Osteoblast (primary cell): ENCODE measurements at regions not wholly inside any gene's neighbourhood (a gene's known extent, or its start where the extent isn't known, plus 50 kb on each side); places are given as distances from the start of the nearest gene placed in this dataset.

ENCODE experiments used
- DNase-seq: peaks from one replicate; pipeline ENCODE4 v3.0.0; 2011; ENCODE audit warnings: low spot score, mixed read lengths; ENCODE audit not compliant: insufficient read length; ENCODE audit errors: missing footprints
- H2AFZ ChIP-seq: 2 replicates; pipeline ENCODE4 v1.6.0; 2011; ENCODE audit warnings: mild to moderate bottlenecking, low read length
- H3K27ac ChIP-seq: 2 replicates; pipeline ENCODE4 v1.5.1; 2011; ENCODE audit warnings: mild to moderate bottlenecking, low read depth, low read length, moderate library complexity
- H3K27me3 ChIP-seq: 2 replicates; pipeline ENCODE4 v1.6.0; 2012; ENCODE audit warnings: mild to moderate bottlenecking, control low read depth, inconsistent platforms, low read length, moderate library complexity; ENCODE audit not compliant: insufficient read depth
- H3K36me3 ChIP-seq: 2 replicates; pipeline ENCODE4 v1.5.1; 2011; ENCODE audit warnings: mild to moderate bottlenecking, low read length, control low read depth, moderate library complexity; ENCODE audit not compliant: insufficient read depth
- H3K4me1 ChIP-seq: 2 replicates; pipeline ENCODE4 v1.5.1; 2011; ENCODE audit warnings: mild to moderate bottlenecking, low read length, control low read depth, moderate library complexity; ENCODE audit not compliant: insufficient read depth
- H3K4me2 ChIP-seq: 2 replicates; pipeline ENCODE4 v1.6.0; 2011; ENCODE audit warnings: mild to moderate bottlenecking, low read length; ENCODE audit not compliant: insufficient read depth
- H3K4me3 ChIP-seq: fragments of 200-600 bp; sonication (generic); 3 replicates; pipeline ENCODE4 v1.5.1; 2012; ENCODE audit warnings: mild to moderate bottlenecking, low read length, inconsistent platforms; ENCODE audit not compliant: insufficient read depth
- H3K79me2 ChIP-seq: 2 replicates; pipeline ENCODE4 v1.6.0; 2012; ENCODE audit warnings: mild to moderate bottlenecking, low read length, control low read depth, inconsistent platforms; ENCODE audit not compliant: insufficient read depth
- H3K9me3 ChIP-seq: 2 replicates; pipeline ENCODE4 v1.5.1; 2011; ENCODE audit warnings: low read depth, low read length, control low read depth
- H4K20me1 ChIP-seq: 2 replicates; pipeline ENCODE4 v1.6.0; 2012; ENCODE audit warnings: mild to moderate bottlenecking, low read length, control low read depth; ENCODE audit not compliant: insufficient read depth
- CTCF ChIP-seq: IDR thresholded peaks from 2 replicates; pipeline ENCODE4 v1.5.1; 2011; ENCODE audit warnings: mild to moderate bottlenecking, low read depth, low read length, moderate library complexity; ENCODE audit errors: extremely low read depth

GRCh38 chr16:13540771-13541170 is 379.2 kb upstream of the ERCC4 start:
- TF ChIP-seq CTCF: no peak
- DNase-seq: no peak
- no peak overlapping the region for H3K27ac ChIP-seq

GRCh38 chr16:13542284-13542683 is 377.7 kb upstream of the ERCC4 start:
- no peak overlapping the region for H2AFZ ChIP-seq
- H3K4me1 ChIP-seq: no peaks in the 10 kb centered on the region
- H4K20me1 ChIP-seq: no peaks in the 10 kb centered on the region
- H3K4me2 ChIP-seq: no peak overlapping the region
- peak; percentile 57 for DNase-seq
- no peaks in the 10 kb centered on the region for H3K36me3 ChIP-seq
- no peaks in the 10 kb centered on the region for H3K79me2 ChIP-seq
- no peaks in the 10 kb centered on the region for H3K27me3 ChIP-seq
- no peak overlapping the region for H3K27ac ChIP-seq
- peaks cover 2% of the 10 kb centered on the region for H3K9me3 ChIP-seq
- no peak for TF ChIP-seq CTCF
- no peak overlapping the region for H3K4me3 ChIP-seq

More at GRCh38 chr16:13540771-13541170, 379.2 kb upstream of the ERCC4 start:
- H3K4me3 ChIP-seq: no peak overlapping the region
- H2AFZ ChIP-seq: no peak overlapping the region
- H3K9me3 ChIP-seq: peaks cover 2% of the 10 kb centered on the region
- H3K4me1 ChIP-seq: no peaks in the 10 kb centered on the region
- no peaks in the 10 kb centered on the region for H3K79me2 ChIP-seq
- H3K36me3 ChIP-seq: no peaks in the 10 kb centered on the region
- H3K27me3 ChIP-seq: no peaks in the 10 kb centered on the region
- H4K20me1 ChIP-seq: no peaks in the 10 kb centered on the region
- H3K4me2 ChIP-seq: no peak overlapping the region

GRCh38 chr16:13543850-13544249 is 376.1 kb upstream of the ERCC4 start:
- no peak for DNase-seq
- no peak overlapping the region for H3K27ac ChIP-seq
- no peaks in the 10 kb centered on the region for H3K4me1 ChIP-seq
- no peak overlapping the region for H2AFZ ChIP-seq
- TF ChIP-seq CTCF: no peak
- no peaks in the 10 kb centered on the region for H3K79me2 ChIP-seq
- H3K4me3 ChIP-seq: no peak overlapping the region
- H3K9me3 ChIP-seq: peaks cover 2% of the 10 kb centered on the region
- H4K20me1 ChIP-seq: no peaks in the 10 kb centered on the region
- H3K27me3 ChIP-seq: no peaks in the 10 kb centered on the region
- no peaks in the 10 kb centered on the region for H3K36me3 ChIP-seq
- no peak overlapping the region for H3K4me2 ChIP-seq

GRCh38 chr16:13545271-13545670 is 374.7 kb upstream of the ERCC4 start:
- Histone ChIP-seq H3K4me2 (no peak overlapping the region), H2AFZ (no peak overlapping the region), H3K36me3 (no peaks in the 10 kb centered on the region), H3K4me3 (no peak overlapping the region), H3K27ac (no peak overlapping the region), H3K27me3 (no peaks in the 10 kb centered on the region), H3K9me3 (peaks cover 2% of the 10 kb centered on the region), H3K4me1 (no peaks in the 10 kb centered on the region), H4K20me1 (no peaks in the 10 kb centered on the region), H3K79me2 (no peaks in the 10 kb centered on the region)
- no peak for TF ChIP-seq CTCF
- no peak for DNase-seq
